ENCODE measurements at regions not wholly inside any gene's neighbourhood (a gene's known extent, or its start where the extent isn't known, plus 50 kb on each side); places are given as distances from the start of the nearest gene placed in this dataset.

GRCh38 chr2:228352048-228352447 is 170.6 kb upstream of the SPHKAP start:
- Mint-ChIP-seq H3K9me3 (peaks cover 2% of the 10 kb centered on the region), H3K4me3 (no peak overlapping the region), H3K36me3 (ENCODE audit: low read depth) (no peaks in the 10 kb centered on the region), H3K27me3 (no peaks in the 10 kb centered on the region), H3K4me1 (ENCODE audit: low read depth) (no peaks in the 10 kb centered on the region), H3K27ac (no peak overlapping the region)
- POLR2A ChIA-PET, result no interaction called here
- Histone ChIP-seq H3K27me3 (ENCODE audit: control insufficient read depth in 1 of 2, insufficient read depth in 2 of 2, low read length in 2 of 2) (no peaks in the 10 kb centered on the region), H3K36me3 (ENCODE audit: insufficient read depth, low read length) (no peaks in the 10 kb centered on the region), H3K4me1 (ENCODE audit: insufficient read depth, low read length) (no peaks in the 10 kb centered on the region), H3K27ac (ENCODE audit: low read depth in 1 of 2, low read length in 2 of 2) (no peak overlapping the region), H3K9me3 (ENCODE audit: control insufficient read depth in 1 of 2, insufficient read depth in 1 of 2, low read length in 2 of 2) (peaks cover 0 to 4% of the 10 kb centered on the region in 2 experiments), H3K4me3 (ENCODE audit: low read length) (no peak overlapping the region)
- ATAC-seq (ENCODE audit: poor library complexity) (no peak), DNase-seq (no peak)
- TF ChIP-seq, protein P1, sequence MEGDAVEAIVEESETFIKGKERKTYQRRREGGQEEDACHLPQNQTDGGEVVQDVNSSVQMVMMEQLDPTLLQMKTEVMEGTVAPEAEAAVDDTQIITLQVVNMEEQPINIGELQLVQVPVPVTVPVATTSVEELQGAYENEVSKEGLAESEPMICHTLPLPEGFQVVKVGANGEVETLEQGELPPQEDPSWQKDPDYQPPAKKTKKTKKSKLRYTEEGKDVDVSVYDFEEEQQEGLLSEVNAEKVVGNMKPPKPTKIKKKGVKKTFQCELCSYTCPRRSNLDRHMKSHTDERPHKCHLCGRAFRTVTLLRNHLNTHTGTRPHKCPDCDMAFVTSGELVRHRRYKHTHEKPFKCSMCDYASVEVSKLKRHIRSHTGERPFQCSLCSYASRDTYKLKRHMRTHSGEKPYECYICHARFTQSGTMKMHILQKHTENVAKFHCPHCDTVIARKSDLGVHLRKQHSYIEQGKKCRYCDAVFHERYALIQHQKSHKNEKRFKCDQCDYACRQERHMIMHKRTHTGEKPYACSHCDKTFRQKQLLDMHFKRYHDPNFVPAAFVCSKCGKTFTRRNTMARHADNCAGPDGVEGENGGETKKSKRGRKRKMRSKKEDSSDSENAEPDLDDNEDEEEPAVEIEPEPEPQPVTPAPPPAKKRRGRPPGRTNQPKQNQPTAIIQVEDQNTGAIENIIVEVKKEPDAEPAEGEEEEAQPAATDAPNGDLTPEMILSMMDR (IDR thresholded peaks at IDR 0.05), result no peak
- intact Hi-C loops (cut with DNase I, micrococcal nuclease), result no loop called here
- CTCF ChIA-PET, result interaction anchor here (1.2 kb wide), 1 partner anchor 12 kb away, joined by 3 read pairs; no protein-coding TSS in a partner anchor

- no peaks in the 10 kb centered on the region for H3K36me3 Mint-ChIP-seq (ENCODE audit: low read depth)
- Histone ChIP-seq H3K36me3 (ENCODE audit: insufficient read depth, low read length) (no peaks in the 10 kb centered on the region), H3K4me3 (ENCODE audit: low read length) (no peak overlapping the region), H3K4me1 (ENCODE audit: insufficient read depth, low read length) (no peaks in the 10 kb centered on the region), H3K27ac (ENCODE audit: low read depth in 1 of 2, low read length in 2 of 2) (no peak overlapping the region), H3K9me3 (ENCODE audit: control insufficient read depth in 1 of 2, insufficient read depth in 1 of 2, low read length in 2 of 2) (peaks cover 0 to 4% of the 10 kb centered on the region in 2 experiments), H3K27me3 (ENCODE audit: control insufficient read depth in 1 of 2, insufficient read depth in 2 of 2, low read length in 2 of 2) (no peaks in the 10 kb centered on the region)
- no peak overlapping the region for H3K4me3 Mint-ChIP-seq
- TF ChIP-seq, protein P1 (IDR thresholded peaks at IDR 0.05), result no peak
- intact Hi-C loops (cut with DNase I, micrococcal nuclease), result no loop called here
- DNase-seq (no peak), ATAC-seq (ENCODE audit: poor library complexity) (no peak)
- no peaks in the 10 kb centered on the region for H3K27me3 Mint-ChIP-seq
- no peak overlapping the region for H3K27ac Mint-ChIP-seq
- POLR2A ChIA-PET, result no interaction called here
- CTCF ChIA-PET, result no interaction called here
- no peaks in the 10 kb centered on the region for H3K4me1 Mint-ChIP-seq (ENCODE audit: low read depth)
- H3K9me3 Mint-ChIP-seq, result peaks cover 9% of the 10 kb centered on the region
These were observed 167.1 kb upstream of the SPHKAP start for GRCh38 chr2:228348516-228349064.

DNA sequence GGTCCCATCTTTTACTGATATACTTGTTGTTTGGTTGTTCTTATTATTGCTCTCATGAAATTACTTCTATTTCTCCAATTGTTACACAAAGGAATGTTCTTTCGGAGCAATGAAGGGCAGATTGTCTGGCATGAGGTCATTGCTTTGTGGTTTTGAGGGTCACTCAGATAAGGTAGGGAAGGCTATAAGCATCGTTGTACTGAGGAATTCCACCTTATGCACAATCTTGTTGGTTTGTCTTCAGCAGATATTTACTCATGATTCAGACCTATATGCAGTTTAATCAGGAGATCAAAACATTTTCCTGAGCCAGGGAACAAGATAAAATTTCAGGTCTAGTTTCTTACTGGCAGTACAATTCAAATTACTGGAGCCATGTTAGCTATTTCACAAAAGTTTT is 163.0 kb upstream of the SPHKAP start:
- no peak for DNase-seq
- Histone ChIP-seq H3K9me3 (ENCODE audit: control insufficient read depth in 1 of 2, insufficient read depth in 1 of 2, low read length in 2 of 2) (peaks cover 0 to 5% of the 10 kb centered on the region in 2 experiments), H3K4me3 (ENCODE audit: low read length) (no peak overlapping the region), H3K27ac (ENCODE audit: low read depth in 1 of 2, low read length in 2 of 2) (no peak overlapping the region), H3K36me3 (ENCODE audit: insufficient read depth, low read length) (no peaks in the 10 kb centered on the region), H3K4me1 (ENCODE audit: insufficient read depth, low read length) (no peaks in the 10 kb centered on the region), H3K27me3 (ENCODE audit: control insufficient read depth in 1 of 2, insufficient read depth in 2 of 2, low read length in 2 of 2) (no peaks in the 10 kb centered on the region)
- no peak overlapping the region for H3K27ac Mint-ChIP-seq
- intact Hi-C loops (cut with DNase I, micrococcal nuclease), result no loop called here
- no peak overlapping the region for H3K4me3 Mint-ChIP-seq
- H3K27me3 Mint-ChIP-seq, result no peaks in the 10 kb centered on the region
- no peaks in the 10 kb centered on the region for H3K36me3 Mint-ChIP-seq (ENCODE audit: low read depth)
- peaks cover 15% of the 10 kb centered on the region for H3K9me3 Mint-ChIP-seq
- no peaks in the 10 kb centered on the region for H3K4me1 Mint-ChIP-seq (ENCODE audit: low read depth)
- ChIA-PET POLR2A (no interaction called here), CTCF (no interaction called here)
- no peak for ATAC-seq (ENCODE audit: poor library complexity)
- TF ChIP-seq, protein P1 (IDR thresholded peaks at IDR 0.05), result no peak

Data from CD4-positive, alpha-beta T cell (primary cell).